GM19467 (cell line): ENCODE measurements at regions not wholly inside any gene's neighbourhood (a gene's known extent, or its start where the extent isn't known, plus 50 kb on each side); places are given as distances from the start of the nearest gene placed in this dataset.
"Not testable (repeated sequence)": the region's sequence is repeated elsewhere in the genome, so short reads cannot be mapped to it uniquely, and the experiment has no call there.

Experiments used
- ATAC-seq: cut with Tn5 transposase; IDR thresholded peaks from one replicate; pipeline ENCODE4 v1.9.1; 2021; ENCODE audit warnings: mild to moderate bottlenecking, moderate library complexity; ENCODE audit not compliant: unreplicated experiment

DNA sequence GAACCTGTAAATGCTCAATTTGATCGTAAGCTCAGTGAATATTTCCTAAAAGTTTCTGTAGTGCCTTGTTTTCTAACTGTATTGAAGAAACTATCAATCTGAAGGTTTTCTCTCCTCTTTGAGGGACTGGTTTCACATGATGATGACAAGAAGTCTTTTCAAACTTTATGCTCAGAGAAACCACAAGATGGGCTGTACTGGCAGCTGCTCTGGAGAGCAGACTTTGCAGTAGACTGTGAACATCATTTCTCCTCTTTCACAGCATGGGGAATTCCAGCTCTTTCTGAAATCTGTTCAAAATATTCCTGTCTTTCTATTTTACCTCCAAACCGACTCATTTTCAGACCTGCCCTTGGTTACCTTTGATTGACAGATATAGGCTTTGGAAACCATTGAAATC lies 194.4 kb downstream of the IZUMO3 start:
- ATAC-seq = no peak

DNA sequence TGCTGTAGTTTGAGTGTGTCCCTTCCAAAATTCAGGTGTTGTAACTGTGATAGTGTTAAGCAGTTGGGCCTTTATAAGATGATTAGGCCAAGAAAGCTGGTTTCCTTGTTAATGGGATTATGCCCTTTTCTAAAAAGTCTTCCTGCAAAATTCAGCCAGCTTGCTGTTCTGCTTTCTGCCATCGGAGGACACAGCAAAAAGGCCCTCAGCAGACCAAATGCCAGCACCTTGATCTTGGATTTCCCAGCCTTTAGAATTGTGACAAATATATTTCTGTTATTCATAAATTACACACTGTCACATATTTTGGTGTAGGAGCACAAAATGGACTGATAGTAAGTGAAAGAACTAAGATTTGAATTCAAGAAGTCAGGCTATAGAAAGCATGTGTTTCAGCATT lies 203.2 kb downstream of the IZUMO3 start:
- no peak for ATAC-seq

DNA sequence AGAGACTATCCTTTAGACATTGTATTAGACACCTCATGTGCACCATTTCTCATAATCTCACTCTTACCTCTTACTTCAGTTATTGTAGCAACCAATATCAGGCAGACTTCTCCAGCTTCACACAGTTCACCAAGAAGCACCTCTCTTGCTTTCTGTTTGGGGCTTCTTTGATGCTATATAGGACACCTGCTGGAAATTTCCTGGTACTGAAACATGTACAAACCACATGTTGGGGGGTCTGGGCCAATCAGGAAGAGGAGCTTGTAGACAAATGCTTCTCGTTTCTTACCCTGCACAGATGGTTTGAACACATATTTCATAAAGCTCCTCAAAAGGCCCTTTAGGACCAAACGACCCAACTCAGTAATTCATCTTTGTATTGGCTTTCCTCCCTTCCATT lies 212.1 kb downstream of the IZUMO3 start:
- ATAC-seq = no peak

DNA sequence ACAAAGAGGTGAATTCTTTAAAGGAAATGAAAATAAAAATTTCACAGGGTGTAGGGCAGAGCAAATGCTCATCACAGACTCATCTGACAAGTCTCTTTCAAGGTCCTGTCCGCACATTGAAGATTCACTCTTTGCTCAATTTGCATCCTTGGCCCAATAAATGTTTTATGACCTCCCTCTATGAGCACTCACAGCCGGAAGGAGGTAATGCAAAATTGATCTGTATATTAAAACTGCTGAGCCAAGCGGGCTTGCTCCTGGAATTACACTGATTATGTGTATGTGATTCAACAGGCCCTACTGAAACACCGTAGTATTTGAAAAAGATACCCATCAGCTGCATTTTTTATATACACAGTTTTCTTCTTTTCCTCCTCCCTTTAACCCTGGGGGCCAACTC lies 246.8 kb downstream of the IZUMO3 start:
- no peak for ATAC-seq

DNA sequence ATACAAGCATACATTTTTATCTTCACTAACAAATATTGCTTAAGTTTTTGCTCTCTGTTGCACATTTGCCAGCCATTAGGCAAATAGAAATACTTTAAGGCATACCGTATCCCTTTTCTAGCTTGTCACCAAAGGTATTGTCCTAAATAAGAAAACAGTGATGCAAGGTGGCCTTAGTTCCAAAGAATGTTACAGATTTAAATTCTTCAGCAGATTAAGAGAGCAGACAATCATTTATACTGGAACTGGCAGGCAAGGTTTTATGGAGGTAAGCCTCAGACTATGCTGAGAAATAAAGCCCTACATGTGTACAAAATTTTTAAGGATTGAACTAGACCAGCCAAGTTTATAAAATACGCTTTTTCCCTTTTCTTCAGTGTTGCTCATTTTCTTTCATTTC lies 247.8 kb downstream of the IZUMO3 start:
- no peak for ATAC-seq

DNA sequence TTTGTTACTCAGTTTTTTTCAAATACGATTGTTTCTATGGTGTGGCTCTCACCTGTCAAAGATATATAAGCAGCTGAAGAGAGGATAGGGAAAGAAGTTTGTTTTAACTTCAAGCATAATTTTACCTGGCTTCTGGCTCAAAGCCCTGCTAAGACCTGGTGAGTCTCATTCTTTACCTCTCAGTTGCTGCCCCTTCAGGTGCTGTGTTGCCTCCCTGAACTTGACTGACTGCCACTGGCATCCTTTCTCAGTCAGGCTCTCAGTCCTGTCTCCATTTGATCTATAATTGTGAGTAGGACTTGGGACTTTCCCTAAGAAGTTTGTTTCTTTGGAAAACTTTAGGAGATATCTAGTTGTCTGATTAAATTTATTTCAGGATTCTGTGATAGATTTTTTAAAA lies 249.6 kb downstream of the IZUMO3 start:
- ATAC-seq = no peak

DNA sequence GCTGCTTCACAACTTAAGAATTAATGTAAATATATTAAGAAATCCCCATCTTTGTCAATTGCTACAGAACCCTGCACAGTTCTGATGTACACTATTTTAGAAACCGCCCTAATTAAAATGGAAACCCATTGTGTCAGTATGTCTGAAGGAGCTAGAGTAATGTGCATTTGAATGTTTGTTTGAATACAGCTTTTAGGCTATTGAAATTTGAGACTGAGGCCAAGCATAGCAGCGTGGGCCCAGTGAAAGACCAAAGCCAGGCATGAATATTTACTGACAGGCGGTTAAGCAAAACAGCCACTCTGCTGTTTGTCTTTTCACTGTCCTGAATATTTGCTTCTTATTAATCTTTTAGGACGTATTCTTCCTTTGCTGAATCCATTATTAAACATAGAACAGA lies 252.3 kb downstream of the IZUMO3 start:
- ATAC-seq = no peak

DNA sequence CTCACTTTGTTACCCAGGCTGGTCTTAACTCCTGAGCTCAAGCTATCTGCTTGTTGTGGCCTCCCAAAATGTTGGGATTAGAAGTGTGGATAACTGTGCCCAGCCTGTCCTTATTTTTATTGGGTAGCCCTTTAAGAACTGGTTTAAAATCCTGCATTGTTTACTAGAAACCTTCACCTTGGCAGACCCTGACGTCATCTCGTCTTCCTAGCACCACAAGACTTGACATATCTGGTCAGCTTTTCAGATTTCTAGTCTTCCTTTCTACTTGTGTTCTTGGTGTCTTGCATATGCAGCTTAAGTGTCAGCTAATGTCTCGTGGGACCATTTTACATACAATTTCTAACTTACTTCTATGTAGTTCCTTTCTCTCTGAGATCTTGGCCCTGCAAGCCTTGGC lies 258.9 kb downstream of the IZUMO3 start:
- ATAC-seq = no peak

DNA sequence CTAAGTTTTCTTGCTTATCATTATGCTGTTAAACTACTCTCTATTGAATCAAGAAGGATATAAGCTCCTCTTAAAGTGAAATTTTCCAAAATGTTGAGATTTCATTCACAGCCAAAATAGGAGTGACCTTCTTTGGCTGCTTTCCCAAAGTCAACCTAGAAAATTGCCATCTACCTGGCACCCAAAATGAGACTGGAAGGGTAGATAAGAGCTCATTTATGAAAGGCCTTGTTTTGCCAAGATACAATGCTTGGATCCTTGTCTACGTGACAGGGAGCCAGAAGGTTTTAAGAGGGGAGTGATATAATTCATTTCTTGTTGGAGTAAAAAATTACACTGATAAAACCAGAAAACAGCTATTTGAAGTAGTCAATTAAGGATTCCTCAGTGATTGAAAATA lies 287.1 kb downstream of the IZUMO3 start:
- ATAC-seq = no peak

DNA sequence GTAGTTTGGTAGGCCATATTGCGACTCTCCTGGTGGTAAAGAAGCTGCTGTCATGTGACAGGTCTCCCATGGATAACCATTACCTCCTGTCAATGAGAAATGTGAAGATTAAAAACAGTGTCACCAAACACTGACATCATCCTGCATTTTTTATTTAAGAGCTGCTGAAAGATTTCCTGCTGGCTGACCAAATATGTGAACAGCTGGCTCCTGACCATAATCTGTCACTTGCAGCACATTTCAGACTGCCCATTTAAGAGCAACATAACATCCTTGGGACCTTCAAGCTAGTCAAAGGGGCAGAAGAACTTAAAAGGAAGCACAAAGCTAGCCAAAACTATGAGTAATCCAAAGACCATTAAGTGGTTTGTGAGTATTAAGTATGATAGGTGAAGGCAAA lies 288.0 kb downstream of the IZUMO3 start:
- ATAC-seq = no peak

DNA sequence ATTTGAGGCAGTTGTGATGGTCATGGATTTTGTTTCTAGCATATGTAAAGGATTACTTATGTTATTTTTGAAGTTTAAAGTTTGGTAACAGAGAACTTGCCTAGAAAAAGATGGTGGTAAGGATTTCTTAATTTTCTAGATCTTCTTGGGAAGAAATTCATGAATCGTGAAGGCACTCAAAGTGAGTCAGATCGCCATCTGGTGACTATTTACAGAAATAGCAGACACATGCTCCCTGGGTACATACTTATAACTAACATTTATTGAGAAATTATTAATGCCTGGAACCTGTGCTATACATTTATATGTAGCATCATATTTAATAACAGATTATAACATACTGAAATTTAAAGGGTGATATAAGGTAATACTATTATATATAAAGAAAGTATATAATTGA lies 299.7 kb downstream of the IZUMO3 start:
- ATAC-seq = no peak

DNA sequence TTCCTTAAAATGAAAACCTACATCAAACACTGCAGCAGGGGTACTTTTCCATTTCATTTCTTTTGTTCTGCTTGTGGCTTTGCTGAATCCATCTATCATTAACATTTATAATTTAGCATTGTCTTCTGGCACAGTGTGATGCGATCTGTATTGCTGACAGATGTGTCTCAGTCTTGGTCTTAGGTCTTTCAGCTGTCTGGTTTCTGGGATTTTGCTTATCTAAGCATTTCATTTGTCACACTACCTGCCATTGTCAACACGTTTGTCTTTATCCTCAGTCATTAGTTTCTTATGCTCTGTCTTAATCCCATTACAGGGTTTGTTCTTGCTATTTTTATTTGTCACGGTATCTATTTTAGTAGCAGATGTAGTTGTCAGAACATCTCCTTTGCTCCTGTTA lies 303.1 kb downstream of the IZUMO3 start:
- ATAC-seq = no peak

DNA sequence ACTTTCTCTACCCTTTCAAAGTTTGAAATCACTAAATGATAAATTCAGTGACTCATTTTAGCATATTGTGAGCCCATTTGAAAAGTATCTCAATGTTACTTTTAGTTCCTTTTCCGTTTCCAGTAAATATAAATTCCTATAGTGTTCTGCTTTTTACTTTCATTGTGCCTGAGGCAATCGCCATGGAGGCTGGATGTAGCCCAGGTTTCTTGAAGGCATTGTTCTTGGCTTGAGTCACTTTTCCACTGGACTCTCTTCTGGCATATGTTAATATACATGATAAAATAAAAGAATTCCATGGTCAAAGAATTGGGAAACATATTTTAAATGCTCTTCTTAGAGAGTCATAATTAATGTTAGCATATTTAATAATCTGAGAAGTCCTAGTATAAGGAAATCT lies 327.0 kb downstream of the IZUMO3 start:
- no peak for ATAC-seq

DNA sequence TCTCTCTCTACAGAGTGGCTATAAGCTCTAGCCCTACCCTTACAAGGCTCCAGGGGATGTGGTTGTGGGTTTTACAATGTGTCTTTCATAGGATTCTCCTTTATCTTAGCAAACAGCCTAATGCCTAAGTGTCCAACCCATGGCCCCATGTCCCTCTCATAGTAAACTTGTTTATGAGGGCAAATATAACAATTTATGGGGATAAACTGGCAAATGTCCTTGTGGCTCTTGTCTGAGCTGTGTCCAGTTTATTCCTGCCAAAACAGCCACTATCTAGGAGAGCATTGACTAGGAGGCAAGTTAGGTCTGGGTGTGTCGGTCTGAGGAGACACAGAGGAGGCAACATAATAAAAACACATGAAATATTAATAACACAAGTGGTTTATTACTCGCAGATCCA lies 335.1 kb downstream of the IZUMO3 start:
- no peak for ATAC-seq

DNA sequence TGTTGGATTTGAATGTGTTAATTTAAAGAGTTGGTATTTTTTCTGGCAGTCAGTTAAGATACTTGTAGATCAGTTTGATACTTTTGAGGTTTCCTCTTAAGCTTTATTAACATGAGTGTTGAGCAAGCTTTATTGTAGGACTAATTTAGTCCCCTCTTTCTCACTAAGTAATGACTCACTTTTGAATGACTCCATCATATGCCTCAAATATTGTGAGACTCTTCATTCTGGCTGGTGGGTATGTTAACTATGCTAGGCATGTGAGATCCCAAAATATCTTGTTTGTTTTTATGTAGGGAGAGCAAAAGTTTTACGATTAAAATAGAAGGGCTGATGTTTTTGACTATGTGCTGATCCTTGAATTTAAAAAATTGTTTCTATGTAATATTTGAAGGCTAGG lies 355.7 kb downstream of the IZUMO3 start:
- ATAC-seq = no peak

DNA sequence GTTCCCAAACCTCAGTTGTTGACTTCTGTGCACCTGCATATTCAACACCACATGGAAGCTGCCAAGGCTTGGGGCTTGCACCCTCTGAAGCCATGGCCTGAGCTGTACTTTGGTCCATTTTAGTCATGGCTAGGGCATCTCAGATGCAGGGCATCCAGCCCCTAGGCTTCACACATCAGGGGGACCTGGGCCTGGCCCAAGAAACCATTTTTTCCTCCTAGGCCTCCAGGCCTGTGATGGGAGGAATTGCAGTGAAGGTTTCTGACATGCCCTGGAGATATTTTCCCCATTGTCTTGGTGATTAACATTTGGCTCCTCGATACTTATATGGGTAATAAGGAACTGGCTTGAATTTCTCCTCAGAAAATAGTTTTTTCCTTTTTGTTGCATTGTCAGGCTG lies 354.5 kb upstream of the ELAVL2 start:
- not testable (repeated sequence) for ATAC-seq

DNA sequence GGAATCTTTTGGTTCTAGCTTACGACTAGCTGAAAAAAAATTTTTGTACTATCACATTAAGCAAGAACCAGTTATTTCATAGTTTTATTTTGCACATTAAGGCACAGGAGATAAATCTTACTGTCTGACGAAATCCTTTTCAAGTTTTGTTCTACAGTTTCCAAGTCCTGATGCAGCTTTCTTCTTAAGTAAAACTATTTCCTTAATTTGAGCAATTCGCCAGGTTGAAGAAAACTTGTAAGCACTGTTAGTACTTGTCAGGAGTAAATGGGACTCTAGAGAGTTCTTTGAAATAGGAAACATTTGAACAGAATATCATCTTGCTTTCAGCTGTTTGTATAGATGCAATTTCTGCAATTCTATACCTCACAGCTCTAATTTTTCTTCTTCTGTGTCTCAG lies 318.8 kb upstream of the ELAVL2 start:
- no peak for ATAC-seq

DNA sequence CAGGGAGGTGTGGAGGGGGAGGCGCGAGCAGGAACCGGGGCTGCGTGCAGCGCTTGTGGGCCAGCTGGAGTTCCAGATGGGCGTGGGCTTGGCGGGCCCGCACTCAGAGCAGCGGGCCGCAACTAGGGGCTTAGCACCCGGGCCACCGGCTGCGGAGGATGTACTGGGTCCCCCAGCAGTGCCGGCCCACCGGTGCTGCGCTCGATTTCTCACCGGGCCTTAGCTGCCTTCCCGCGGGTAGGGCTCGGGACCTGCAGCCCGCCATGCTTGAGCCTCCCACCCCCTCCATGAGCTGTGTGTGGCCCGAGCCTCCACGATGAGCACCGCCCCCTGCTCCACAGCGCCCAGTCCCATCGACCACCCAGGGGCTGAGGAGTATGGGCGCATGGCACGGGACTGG lies 309.0 kb upstream of the ELAVL2 start:
- not testable (repeated sequence) for ATAC-seq

DNA sequence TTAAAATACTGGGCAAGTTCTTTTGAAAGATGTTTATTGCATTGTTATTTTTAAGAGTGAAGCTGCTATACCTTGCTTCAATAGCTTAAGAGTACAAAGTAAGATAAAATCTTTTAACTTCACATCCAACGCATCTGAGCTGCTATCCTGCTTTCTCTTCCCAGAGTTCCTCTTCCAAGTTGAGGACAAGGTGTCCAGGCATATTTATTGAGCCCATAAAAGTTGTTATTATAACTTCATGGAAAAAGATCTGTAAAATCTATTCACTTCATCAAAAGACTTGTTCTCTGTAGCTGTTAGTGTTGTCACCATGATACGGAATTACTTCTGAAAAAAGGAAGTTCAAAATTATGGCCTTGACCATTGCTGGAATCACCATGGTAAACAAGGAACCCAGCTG lies 306.2 kb upstream of the ELAVL2 start:
- ATAC-seq = no peak

DNA sequence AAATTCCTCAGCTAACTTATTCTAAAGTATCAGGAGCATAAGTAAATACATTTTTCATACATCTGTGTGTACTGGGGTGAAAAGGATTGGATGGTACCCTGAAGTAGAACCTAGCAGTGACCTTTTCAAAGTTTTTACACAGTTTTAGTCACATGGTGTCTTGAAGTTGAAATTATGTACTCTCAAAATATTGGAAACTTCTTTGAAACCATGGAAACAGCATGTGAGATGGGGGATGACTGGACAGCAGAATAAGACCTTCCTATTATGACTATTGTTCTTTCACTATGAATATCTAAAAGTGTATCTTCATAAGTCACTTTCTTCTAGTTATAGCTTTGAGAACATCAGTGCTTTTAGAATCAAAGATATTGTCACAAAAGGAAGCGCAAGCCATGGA lies 301.5 kb upstream of the ELAVL2 start:
- ATAC-seq = no peak

DNA sequence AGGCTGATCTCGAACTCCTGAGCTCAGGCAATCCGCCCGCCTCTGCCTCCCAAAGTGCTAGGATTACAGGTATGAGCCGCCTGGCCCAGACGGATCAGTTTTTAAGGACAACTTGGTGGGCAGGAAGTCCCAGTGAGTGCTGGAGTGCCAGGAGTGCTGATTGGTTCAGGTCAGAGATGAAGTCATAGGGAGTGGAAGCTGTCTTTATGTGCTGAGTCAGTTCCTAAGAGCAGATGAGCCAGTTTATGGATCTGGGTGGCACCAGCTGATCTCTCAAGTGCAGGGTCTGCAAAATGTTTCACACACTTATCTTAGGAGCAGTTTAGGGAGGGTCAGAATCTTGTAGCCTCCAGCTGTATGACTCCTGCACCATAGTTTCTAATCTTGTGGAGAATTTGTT lies 292.1 kb upstream of the ELAVL2 start:
- ATAC-seq = no peak

DNA sequence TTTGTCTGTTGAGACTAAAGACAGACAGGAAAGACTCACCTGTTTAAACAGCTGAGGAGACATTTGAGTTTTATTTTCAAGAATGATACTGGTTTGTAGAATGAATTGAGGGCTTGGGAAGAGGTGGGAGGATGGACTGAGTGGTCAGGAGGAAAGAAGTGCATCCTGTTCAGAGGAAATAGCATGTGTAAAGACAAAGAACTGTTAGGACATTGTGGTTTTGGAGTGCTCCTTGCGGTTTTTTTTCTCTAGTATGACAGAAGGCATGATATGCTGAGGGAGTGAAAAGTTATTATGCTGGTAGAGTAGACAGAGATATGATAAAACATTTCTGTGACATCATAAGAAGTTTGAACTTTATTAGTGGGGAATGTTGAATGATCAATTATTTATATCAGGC lies 270.7 kb upstream of the ELAVL2 start:
- ATAC-seq = no peak

DNA sequence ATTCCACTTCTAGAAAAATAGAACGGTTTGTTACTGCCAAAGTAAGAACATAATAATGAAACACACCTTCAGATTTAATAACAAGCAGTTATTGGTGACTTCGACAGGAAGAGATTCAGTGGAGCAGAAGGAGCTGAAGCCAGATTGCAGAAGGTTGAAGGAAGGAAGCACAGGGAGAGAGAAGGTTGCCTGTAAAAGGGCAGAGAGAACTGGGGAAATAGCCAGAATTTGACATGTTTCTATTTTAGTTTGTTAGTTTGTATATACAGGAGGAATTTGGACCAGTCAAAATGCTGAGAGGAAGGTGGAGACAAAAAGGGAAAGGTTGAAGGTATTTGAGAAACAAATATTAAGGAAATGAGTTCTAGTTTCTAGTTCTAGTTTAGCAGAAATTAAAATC lies 269.2 kb upstream of the ELAVL2 start:
- no peak for ATAC-seq

DNA sequence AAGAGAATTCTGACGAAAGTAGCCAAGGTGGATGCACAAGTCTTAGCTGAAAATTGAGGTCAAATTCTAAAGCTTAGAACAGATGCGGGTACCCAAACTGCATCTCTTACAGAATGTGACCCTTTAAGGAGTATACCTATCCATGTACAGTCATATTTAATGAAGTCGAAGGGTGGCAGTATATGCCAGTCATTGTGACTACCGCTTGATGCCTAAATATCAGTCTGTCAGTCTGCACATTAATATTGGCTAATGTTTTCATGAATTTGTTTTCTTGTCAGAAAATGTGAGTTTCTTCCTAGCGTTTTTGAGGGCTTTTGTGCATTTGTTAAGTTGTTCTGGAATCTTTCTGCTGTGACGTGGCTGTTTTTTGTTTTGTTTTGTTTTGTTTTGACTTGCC lies 264.5 kb upstream of the ELAVL2 start:
- no peak for ATAC-seq
